HCT116 (cell line): ENCODE measurements at regions not wholly inside any gene's neighbourhood (a gene's known extent, or its start where the extent isn't known, plus 50 kb on each side); places are given as distances from the start of the nearest gene placed in this dataset.

Experiments
- ATAC-seq: fragments of 200-7000 bp; cut with Tn5 transposase; 2 replicates; pipeline ENCODE4 v1.9.1; 2020; ENCODE audit warnings: mild to moderate bottlenecking, moderate library complexity
- BruUV-seq: library from RNA; stranded (reverse); fragments of 400-500 nt; replicated peaks from 2 replicates; lab custom pipeline; 2021; lab: Mats Ljungman, UMichigan
- CTCF ChIA-PET: fragments of 300-600 bp; sonication (Branson Sonifier 250); formaldehyde crosslinking; loops from one replicate; lab custom pipeline; 2021; ENCODE audit warnings: antibody characterized with exemption; lab: Charles Lee
- POLR2A ChIA-PET: fragments of 300-600, 350-600 bp; sonication (Branson Sonifier 250); formaldehyde crosslinking; loops from one replicate; lab custom pipeline; 2021; ENCODE audit warnings: antibody characterized with exemption; lab: Charles Lee
- RAD21 ChIA-PET, 2 experiments: fragments of 300-600 bp; sonication (Branson Sonifier 250); formaldehyde crosslinking; loops; one replicate each; lab custom pipeline; 2023; ENCODE audit warnings: low total read pairs in 2 of 2; ENCODE audit not compliant: uncharacterized antibody in 2 of 2, unreplicated experiment in 2 of 2, low non-redundant PET in 1 of 2; lab: Charles Lee
- DNase-seq: peaks from one replicate; pipeline ENCODE4 v3.0.0-alpha.2; 2010; ENCODE audit warnings: low read depth, low spot score
- H2AFZ ChIP-seq: fragments of 200-600 bp; shearing (Covaris generic), sonication (generic); 2 replicates; pipeline ENCODE4 v1.6.1; 2017; ENCODE audit warnings: low read depth, mixed run types, mixed read lengths, antibody characterized with exemption, low read length; ENCODE audit not compliant: poor library complexity, severe bottlenecking
- H3K27ac ChIP-seq: 2 replicates; pipeline ENCODE4 v1.5.1; 2012; ENCODE audit warnings: low read depth, low read length
- H3K27me3 ChIP-seq: fragments of 200-600 bp; sonication (generic); 2 replicates; pipeline ENCODE4 v1.6.1; 2016; ENCODE audit warnings: mixed run types, low read length, mixed read lengths; ENCODE audit not compliant: insufficient read depth
- H3K36me3 ChIP-seq, 2 experiments: fragments of 200-500 bp in 1 of 2; fragments of 200-600 bp in 1 of 2; sonication (Bioruptor generic) in 1 of 2; sonication (generic) in 1 of 2; 2 replicates each; pipeline versions ENCODE4 v1.5.1 to v1.6.1; 2014 to 2016; ENCODE audit warnings: low read length in 2 of 2, inconsistent platforms in 1 of 2, mixed read lengths in 1 of 2, mixed run types in 1 of 2; ENCODE audit not compliant: insufficient read depth in 2 of 2, control insufficient read depth in 1 of 2
- H3K4me1 ChIP-seq, 2 experiments: fragments of 200-600 bp in 1 of 2; sonication (generic) in 1 of 2; 2 replicates each; pipeline versions ENCODE4 v1.5.1 to v1.6.1; 2012 to 2017; ENCODE audit warnings: low read length in 2 of 2, inconsistent platforms in 1 of 2, mild to moderate bottlenecking in 1 of 2, mixed read lengths in 1 of 2, mixed run types in 1 of 2, moderate library complexity in 1 of 2; ENCODE audit not compliant: insufficient read depth in 2 of 2, control insufficient read depth in 1 of 2
- H3K4me2 ChIP-seq: fragments of 200-600 bp; sonication (generic); 2 replicates; pipeline ENCODE4 v1.6.1; 2017; ENCODE audit warnings: mixed run types, low read length, mixed read lengths
- H3K4me3 ChIP-seq, 2 experiments: fragments of 200-600 bp in 1 of 2; sonication (generic) in 1 of 2; replicated peaks in 1 of 2; 2 replicates each; pipeline ENCODE4 v1.5.1; 2011 to 2016; ENCODE audit warnings: low read length in 2 of 2, control low read depth in 1 of 2, low read depth in 1 of 2, mild to moderate bottlenecking in 1 of 2, mixed read lengths in 1 of 2, mixed run types in 1 of 2
- H3K79me2 ChIP-seq: fragments of 200-600 bp; sonication (generic); 2 replicates; pipeline ENCODE4 v1.6.1; 2017; ENCODE audit warnings: mild to moderate bottlenecking, mixed run types, low read length, moderate library complexity, mixed read lengths; ENCODE audit not compliant: insufficient read depth
- H3K9ac ChIP-seq: fragments of 200-600 bp; sonication (generic); 2 replicates; pipeline ENCODE4 v1.6.1; 2016; ENCODE audit warnings: low read length, mixed read lengths
- H3K9me2 ChIP-seq: fragments of 200-600 bp; sonication (generic), shearing (Covaris generic); 2 replicates; pipeline ENCODE4 v1.6.1; 2017; ENCODE audit warnings: mixed run types, mild to moderate bottlenecking, moderate library complexity; ENCODE audit not compliant: insufficient read depth
- H3K9me3 ChIP-seq, 2 experiments: fragments of 200-500 bp in 1 of 2; fragments of 200-600 bp in 1 of 2; sonication (Bioruptor generic) in 1 of 2; sonication (generic) in 1 of 2; 2 replicates each; pipeline ENCODE4 v1.6.1; 2014 to 2017; ENCODE audit warnings: low read length in 2 of 2, mixed read lengths in 2 of 2, inconsistent platforms in 1 of 2, low read depth in 1 of 2, mild to moderate bottlenecking in 1 of 2, mixed run types in 1 of 2, moderate library complexity in 1 of 2; ENCODE audit not compliant: control insufficient read depth in 1 of 2, insufficient read depth in 1 of 2
- H4K20me1 ChIP-seq: fragments of 200-600 bp; sonication (generic), shearing (Covaris generic); 2 replicates; pipeline ENCODE4 v1.6.1; 2017; ENCODE audit warnings: mixed run types, mild to moderate bottlenecking, moderate library complexity; ENCODE audit not compliant: insufficient read depth
- CBX3 ChIP-seq: IDR thresholded peaks from 2 replicates; pipeline ENCODE4 v1.6.1; 2012; ENCODE audit warnings: low read depth
- CEBPB ChIP-seq: IDR thresholded peaks from 2 replicates; pipeline ENCODE4 v1.6.1; 2012; ENCODE audit warnings: low read depth
- CTCF ChIP-seq, 3 experiments: fragments of 200-600 bp in 1 of 3; sonication (generic) in 1 of 3; IDR thresholded peaks in 2 of 3; conservative IDR thresholded peaks in 1 of 3; 2 replicates each; pipeline ENCODE4 v1.5.1; 2012 to 2017; ENCODE audit warnings: low read depth in 2 of 3, low read length in 2 of 3, antibody characterized with exemption in 1 of 3, borderline replicate concordance in 1 of 3, control low read depth in 1 of 3, mild to moderate bottlenecking in 1 of 3, mixed read lengths in 1 of 3, mixed run types in 1 of 3, moderate library complexity in 1 of 3; ENCODE audit not compliant: insufficient read depth in 1 of 3
- EGR1 ChIP-seq: IDR thresholded peaks from 2 replicates; pipeline ENCODE4 v1.6.1; 2012; ENCODE audit warnings: low read depth
- EZH2 ChIP-seq: fragments of 200-600 bp; sonication (generic); IDR thresholded peaks from 2 replicates; pipeline ENCODE4 v1.6.1; 2017; ENCODE audit warnings: antibody characterized with exemption, mixed run types
- FOSL1 ChIP-seq: IDR thresholded peaks from 2 replicates; pipeline ENCODE4 v1.6.1; 2012; ENCODE audit warnings: low read depth
- JUND ChIP-seq: IDR thresholded peaks from 2 replicates; pipeline ENCODE4 v1.6.1; 2012
- POLR2AphosphoS5 ChIP-seq: IDR thresholded peaks from 2 replicates; pipeline ENCODE4 v1.6.1; 2011; ENCODE audit warnings: mild to moderate bottlenecking, low read depth, low read length, moderate library complexity
- RAD21 ChIP-seq: IDR thresholded peaks from 2 replicates; pipeline ENCODE4 v1.6.1; 2012; ENCODE audit warnings: low read depth, mild to moderate bottlenecking
- SP1 ChIP-seq: IDR thresholded peaks from 2 replicates; pipeline ENCODE4 v1.6.1; 2012; ENCODE audit warnings: low read depth
- SRF ChIP-seq: IDR thresholded peaks from 2 replicates; pipeline ENCODE4 v1.6.1; 2012; ENCODE audit warnings: low read depth
- TCF7L2 ChIP-seq: IDR thresholded peaks from 2 replicates; pipeline ENCODE4 v1.7.0; 2011; ENCODE audit warnings: borderline replicate concordance, inconsistent platforms; ENCODE audit not compliant: insufficient read depth, insufficient read length; ENCODE audit errors: extremely low read depth
- YY1 ChIP-seq: IDR thresholded peaks from 2 replicates; pipeline ENCODE4 v1.6.1; 2011; ENCODE audit warnings: low read length, low read depth, moderate library complexity, mild to moderate bottlenecking; ENCODE audit not compliant: insufficient replicate concordance; ENCODE audit errors: extremely low read depth
- ZFX ChIP-seq: fragments of 450-650 bp; IDR thresholded peaks from 2 replicates; pipeline ENCODE4 v1.6.1; 2017
- ZNF274 ChIP-seq: fragments of 200-500 bp; sonication (Bioruptor generic); IDR thresholded peaks from 2 replicates; pipeline ENCODE4 v1.6.1; 2014; ENCODE audit warnings: mild to moderate bottlenecking, low read depth, low read length, inconsistent platforms
- intact Hi-C: fragments of 100-400 bp; cut with micrococcal nuclease; formaldehyde crosslinking; loops from 2 replicates; pipeline ENCODE4 v1.10.0; 2022
- TF ChIP-seq, protein P1 (sequence below): IDR thresholded peaks from 2 replicates; pipeline ENCODE4 v1.6.1; 2012; ENCODE audit warnings: low read depth
- TF ChIP-seq, protein P2 (sequence below): IDR thresholded peaks from 2 replicates; pipeline ENCODE4 v1.6.1; 2012
- TF ChIP-seq, protein P3 (sequence below): IDR thresholded peaks from 2 replicates; pipeline ENCODE4 v1.6.1; 2012
- TF ChIP-seq, protein P4 (sequence below): IDR thresholded peaks from 2 replicates; pipeline ENCODE4 v1.6.1; 2011; ENCODE audit warnings: mild to moderate bottlenecking, low read length, moderate library complexity; ENCODE audit not compliant: insufficient replicate concordance; ENCODE audit errors: extremely low read depth

DNA sequence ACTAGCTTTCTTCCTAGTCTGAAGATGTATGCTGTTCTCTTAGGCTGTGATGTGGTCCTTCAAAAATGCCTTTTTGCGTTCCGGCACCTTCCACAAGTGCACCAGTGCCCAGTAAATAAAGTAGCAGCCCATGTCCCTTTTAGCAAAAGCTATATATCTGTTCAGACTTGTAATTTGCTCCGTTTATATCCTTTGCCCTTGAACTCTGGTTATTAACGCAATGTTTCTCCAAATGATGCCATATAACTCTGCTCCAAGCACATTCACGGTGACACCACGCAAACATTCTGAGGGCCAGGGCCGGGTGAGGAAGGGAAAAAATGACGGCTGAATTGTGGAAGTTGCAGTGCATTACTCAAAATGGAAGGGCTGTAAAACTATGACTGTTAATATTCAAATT is 1001.1 kb upstream of the NR2F2 start:
- RAD21 ChIA-PET: no interaction called here
- CTCF ChIA-PET: no interaction called here
- Histone ChIP-seq H3K79me2 (no peaks in the 10 kb centered on the region), H3K27me3 (no peaks in the 10 kb centered on the region), H4K20me1 (no peaks in the 10 kb centered on the region), H3K9ac (no peak overlapping the region), H3K4me3 (no peak overlapping the region), H2AFZ (no peak overlapping the region), H3K9me3 (no peaks in the 10 kb centered on the region), H3K9me2 (no peaks in the 10 kb centered on the region), H3K27ac (no peak overlapping the region), H3K4me1 (no peaks in the 10 kb centered on the region), H3K36me3 (no peaks in the 10 kb centered on the region), H3K4me2 (no peak overlapping the region)
- POLR2A ChIA-PET: no interaction called here
- TF ChIP-seq CTCF (IDR thresholded peaks at IDR 0.05 in 2 of 3, conservative IDR thresholded peaks at IDR 0.05 in 1 of 3; ENCODE audit: borderline replicate concordance in 1 of 3, insufficient read depth in 1 of 3, low read depth in 2 of 3, low read length in 2 of 3): no peak
- TF ChIP-seq ZFX: no peak
- TF ChIP-seq EGR1: no peak
- TF ChIP-seq, protein P1, sequence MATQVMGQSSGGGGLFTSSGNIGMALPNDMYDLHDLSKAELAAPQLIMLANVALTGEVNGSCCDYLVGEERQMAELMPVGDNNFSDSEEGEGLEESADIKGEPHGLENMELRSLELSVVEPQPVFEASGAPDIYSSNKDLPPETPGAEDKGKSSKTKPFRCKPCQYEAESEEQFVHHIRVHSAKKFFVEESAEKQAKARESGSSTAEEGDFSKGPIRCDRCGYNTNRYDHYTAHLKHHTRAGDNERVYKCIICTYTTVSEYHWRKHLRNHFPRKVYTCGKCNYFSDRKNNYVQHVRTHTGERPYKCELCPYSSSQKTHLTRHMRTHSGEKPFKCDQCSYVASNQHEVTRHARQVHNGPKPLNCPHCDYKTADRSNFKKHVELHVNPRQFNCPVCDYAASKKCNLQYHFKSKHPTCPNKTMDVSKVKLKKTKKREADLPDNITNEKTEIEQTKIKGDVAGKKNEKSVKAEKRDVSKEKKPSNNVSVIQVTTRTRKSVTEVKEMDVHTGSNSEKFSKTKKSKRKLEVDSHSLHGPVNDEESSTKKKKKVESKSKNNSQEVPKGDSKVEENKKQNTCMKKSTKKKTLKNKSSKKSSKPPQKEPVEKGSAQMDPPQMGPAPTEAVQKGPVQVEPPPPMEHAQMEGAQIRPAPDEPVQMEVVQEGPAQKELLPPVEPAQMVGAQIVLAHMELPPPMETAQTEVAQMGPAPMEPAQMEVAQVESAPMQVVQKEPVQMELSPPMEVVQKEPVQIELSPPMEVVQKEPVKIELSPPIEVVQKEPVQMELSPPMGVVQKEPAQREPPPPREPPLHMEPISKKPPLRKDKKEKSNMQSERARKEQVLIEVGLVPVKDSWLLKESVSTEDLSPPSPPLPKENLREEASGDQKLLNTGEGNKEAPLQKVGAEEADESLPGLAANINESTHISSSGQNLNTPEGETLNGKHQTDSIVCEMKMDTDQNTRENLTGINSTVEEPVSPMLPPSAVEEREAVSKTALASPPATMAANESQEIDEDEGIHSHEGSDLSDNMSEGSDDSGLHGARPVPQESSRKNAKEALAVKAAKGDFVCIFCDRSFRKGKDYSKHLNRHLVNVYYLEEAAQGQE: no peak
- TF ChIP-seq ZNF274: no peak
- no peak for TF ChIP-seq JUND
- no peak for TF ChIP-seq SRF
- TF ChIP-seq CBX3: no peak
- no peak for TF ChIP-seq EZH2
- TF ChIP-seq, protein P2, sequence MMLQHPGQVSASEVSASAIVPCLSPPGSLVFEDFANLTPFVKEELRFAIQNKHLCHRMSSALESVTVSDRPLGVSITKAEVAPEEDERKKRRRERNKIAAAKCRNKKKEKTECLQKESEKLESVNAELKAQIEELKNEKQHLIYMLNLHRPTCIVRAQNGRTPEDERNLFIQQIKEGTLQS: no peak
- TF ChIP-seq, protein P3, sequence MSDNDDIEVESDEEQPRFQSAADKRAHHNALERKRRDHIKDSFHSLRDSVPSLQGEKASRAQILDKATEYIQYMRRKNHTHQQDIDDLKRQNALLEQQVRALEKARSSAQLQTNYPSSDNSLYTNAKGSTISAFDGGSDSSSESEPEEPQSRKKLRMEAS: no peak
- TF ChIP-seq RAD21: no peak
- no peak for TF ChIP-seq SP1
- TF ChIP-seq TCF7L2: no peak
- no peak for TF ChIP-seq YY1
- TF ChIP-seq, protein P4, sequence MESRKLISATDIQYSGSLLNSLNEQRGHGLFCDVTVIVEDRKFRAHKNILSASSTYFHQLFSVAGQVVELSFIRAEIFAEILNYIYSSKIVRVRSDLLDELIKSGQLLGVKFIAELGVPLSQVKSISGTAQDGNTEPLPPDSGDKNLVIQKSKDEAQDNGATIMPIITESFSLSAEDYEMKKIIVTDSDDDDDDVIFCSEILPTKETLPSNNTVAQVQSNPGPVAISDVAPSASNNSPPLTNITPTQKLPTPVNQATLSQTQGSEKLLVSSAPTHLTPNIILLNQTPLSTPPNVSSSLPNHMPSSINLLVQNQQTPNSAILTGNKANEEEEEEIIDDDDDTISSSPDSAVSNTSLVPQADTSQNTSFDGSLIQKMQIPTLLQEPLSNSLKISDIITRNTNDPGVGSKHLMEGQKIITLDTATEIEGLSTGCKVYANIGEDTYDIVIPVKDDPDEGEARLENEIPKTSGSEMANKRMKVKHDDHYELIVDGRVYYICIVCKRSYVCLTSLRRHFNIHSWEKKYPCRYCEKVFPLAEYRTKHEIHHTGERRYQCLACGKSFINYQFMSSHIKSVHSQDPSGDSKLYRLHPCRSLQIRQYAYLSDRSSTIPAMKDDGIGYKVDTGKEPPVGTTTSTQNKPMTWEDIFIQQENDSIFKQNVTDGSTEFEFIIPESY: no peak
- no peak for TF ChIP-seq FOSL1
- TF ChIP-seq CEBPB: no peak
- no peak for TF ChIP-seq POLR2AphosphoS5
- no TSS peak for BruUV-seq
- no peak for ATAC-seq
- intact Hi-C loops: no loop called here
- DNase-seq: no peak
